ENCODE measurements at regions not wholly inside any gene's neighbourhood (a gene's known extent, or its start where the extent isn't known, plus 50 kb on each side); places are given as distances from the start of the nearest gene placed in this dataset.

DNA sequence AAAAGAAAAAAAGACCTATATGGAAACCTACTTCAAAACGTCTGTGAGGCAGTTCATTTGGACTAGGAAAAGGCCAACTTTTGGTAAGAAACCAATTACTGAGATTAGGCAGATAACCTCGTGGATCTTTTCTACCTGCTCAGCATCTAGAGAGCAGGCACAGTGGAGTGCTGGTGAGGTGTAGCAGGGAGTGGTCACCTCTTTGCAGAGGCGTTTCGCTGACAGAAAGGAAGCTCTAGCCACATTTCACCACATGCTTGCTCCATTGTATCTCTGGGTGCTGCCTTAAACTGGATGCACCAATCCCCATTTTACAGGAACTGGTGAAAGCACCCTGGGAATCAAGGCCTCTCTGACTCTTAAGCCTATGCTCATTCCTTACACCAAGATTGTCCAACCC lies 360.5 kb downstream of the LIG4 start:
- no peak for DNase-seq

DNA sequence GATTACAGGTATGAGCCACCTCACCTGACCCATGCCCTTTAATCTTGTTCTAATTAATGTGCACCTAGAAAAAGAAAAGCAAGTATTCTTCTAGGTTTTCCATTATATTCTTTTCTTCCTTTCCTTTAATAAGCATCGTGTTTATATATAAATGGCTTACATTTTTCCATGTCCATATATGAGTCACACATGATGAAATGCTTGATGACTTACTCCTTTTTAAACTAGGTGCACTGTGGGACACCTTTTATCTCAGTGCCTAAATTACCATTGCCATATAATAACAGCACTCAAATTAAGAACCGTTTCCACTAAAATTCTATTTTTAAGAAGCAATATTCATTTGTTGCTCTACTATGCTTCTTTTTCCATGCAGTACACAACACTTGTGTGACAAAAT lies 363.3 kb downstream of the LIG4 start:
- no peak for DNase-seq

DNA sequence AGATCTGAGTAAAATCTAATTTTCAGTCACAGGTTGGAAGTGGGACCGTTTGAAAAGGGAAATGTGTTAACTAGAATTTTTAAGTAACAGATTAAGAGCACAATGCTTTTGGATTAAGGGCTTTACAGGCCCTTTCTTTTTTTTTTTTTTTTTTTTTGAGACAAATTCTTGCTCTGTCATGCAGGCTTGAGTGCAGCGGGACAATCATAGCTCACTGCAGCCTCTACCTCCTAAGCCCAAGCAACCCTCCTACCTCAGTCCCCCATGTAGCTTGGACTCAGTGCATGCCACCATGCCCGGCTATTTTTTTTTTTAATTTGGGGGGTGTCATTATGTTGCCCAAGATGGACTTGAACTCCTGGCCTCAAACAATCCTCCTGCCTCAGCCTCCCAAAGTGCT lies 363.7 kb downstream of the LIG4 start:
- DNase-seq: no peak

DNA sequence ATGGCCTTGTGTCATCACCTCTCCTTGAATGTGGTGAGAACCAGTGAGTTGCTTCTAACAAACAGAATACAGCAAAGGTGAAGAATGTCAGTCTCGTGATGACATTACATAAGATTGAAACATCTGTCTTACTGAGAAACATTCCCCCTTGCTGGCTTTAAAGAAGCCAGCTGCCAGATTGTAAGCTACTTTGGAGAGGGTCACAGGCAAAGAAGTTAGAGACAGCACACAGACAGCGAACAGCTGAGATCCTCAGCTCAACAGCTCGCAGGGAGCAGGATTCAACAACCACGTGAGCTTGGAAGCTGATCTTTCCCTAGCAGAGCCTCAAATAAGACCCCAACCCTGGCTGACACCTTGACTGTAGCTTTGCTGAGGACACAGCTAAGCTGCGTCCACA lies 367.9 kb downstream of the LIG4 start:
- no peak for DNase-seq

DNA sequence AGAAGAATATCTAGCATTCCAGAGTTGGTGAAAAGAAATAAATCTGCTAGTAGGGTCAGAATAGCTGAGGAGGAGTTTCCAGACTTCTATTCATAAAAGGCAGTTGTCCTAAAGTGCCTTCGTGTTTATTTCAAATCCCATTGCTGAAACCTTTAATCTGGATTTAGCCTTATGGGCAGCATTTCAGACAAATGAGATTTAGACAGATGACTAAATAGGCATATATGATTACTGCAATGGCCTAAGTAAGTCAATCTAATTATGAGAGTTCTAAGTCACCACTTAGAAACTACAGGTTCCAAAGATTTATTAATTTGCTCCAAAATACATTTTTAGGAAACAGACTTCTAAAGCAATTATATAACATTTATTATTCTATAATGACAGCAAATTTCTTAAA lies 368.7 kb downstream of the LIG4 start:
- no peak for DNase-seq

DNA sequence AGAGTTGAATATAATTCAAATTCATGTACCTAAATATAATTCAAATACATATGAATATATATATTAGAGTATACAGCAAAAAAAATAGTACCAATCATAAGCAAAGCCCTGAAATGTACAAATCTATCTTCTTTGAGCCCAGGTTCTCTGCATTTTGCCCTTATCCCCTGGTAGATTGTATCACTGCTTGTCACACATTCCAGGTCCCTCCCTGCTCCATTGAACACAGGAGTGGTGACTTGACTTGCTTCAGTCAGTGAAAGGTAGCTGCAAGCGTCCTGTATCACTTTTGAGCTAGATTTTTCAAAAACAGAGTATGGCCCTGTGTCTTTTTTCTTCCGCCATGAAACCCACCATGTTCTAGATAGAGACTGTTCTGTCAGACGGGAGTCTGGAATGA lies 369.4 kb downstream of the LIG4 start:
- DNase-seq: no peak

DNA sequence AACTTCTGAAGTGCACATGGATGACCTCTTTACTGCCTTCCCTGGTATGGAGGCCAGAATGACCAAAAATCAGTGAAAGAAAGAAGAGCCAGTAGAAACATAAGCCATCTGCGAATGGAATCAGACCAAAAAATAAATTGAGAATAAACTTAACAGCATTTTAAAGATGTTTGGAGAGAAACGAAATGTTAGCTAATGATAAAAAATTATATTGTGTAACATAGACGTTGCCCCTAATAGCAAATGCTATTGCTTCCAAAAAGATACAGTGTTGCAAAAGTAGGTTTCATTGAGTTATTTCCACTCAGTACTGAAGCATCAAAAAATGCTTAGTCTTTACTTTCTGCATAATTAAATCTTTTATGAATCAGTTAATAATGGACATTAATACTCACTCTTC lies 371.7 kb downstream of the LIG4 start:
- DNase-seq: no peak

DNA sequence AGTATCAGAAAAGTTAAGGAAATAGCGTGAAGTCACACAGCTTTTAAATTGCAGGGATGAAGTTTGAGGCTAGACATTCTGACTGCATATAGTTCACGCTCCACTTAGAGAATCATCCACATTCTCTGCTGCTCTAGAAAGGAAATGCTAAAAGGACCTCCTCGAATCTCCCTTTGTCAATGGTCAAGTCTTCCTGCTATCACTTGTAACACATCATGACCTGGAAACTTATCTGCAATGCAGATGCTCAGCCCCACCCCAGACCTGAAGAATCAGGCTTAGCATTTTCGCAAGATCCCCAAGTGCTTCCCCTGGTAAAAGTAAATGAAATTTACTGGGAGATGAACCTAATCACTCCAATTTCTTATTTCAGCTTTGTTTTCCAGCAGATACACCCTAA lies 372.1 kb downstream of the LIG4 start:
- DNase-seq: no peak

DNA sequence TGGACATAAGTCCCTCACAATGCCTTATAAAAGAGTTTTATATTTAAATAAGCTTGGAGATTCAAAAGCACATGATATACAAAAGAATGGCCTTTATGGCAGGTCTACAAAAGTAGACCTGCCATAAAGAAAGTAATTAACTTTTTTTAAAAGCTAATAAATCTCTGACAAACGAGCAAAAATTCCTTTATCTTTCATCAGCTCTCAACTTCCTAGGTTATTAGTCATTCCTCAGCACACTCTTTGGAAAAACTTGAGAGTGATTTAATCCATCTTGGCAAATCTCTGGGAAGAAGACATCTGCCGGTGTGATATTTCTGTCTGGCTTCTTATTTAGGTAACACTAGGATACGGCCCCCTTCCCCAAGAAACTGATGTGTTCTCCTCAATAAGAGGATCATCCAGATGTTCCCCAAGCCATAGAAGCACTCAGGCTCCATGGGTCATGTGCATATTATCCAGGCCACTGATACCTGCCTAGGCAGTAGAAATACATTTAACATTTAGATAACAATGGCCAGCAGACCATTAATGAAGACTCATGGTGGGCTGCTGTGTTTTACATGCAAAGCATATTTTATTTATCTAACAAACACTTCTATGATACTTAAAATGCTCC lies 372.7 kb downstream of the LIG4 start:
- no peak for DNase-seq

DNA sequence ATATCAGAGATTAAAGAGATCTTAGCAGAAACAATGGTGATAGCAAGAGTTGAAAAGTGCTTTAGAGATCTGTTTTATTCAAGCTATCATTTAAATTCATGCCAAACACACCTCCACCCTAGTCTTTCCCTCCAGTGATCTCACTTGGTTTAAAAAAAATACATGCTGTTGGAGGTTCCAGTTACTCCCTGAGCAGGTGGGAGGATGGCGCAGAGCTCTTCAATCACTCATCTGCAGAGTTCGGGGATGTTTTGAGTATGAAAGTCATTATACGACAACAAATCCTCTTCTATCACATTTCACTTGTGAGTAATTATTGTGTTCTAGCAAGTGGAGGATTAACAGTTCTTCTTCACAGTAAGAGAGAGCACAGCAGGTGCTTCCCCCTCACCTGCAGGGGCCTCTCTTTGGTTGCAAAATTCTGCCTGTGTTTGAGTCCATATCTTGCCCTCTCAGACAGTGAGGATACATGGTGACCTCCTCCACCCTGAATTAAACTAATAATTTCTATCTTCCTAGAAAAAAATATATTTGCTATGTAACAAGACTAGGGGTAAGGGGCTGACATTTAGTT lies 376.7 kb downstream of the LIG4 start:
- DNase-seq: no peak

DNA sequence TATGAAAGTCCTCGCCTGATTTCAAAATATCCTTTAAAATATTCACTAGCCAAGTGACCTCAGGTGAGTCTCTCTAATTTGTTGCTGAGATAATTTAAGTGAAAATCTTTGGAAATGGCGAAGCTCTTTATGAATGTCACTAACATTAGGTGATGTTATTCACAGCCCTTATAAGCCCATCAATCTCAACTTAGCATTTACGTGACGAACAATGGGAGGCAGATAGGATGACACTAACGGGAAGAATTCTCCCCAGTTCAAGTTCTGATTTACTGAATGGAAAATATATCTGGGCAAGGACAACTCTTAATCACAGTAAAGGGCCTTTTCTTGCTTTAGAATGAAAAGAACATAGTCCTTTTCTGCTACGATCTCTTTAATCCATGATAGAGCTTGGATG lies 378.7 kb downstream of the LIG4 start:
- DNase-seq: no peak

DNA sequence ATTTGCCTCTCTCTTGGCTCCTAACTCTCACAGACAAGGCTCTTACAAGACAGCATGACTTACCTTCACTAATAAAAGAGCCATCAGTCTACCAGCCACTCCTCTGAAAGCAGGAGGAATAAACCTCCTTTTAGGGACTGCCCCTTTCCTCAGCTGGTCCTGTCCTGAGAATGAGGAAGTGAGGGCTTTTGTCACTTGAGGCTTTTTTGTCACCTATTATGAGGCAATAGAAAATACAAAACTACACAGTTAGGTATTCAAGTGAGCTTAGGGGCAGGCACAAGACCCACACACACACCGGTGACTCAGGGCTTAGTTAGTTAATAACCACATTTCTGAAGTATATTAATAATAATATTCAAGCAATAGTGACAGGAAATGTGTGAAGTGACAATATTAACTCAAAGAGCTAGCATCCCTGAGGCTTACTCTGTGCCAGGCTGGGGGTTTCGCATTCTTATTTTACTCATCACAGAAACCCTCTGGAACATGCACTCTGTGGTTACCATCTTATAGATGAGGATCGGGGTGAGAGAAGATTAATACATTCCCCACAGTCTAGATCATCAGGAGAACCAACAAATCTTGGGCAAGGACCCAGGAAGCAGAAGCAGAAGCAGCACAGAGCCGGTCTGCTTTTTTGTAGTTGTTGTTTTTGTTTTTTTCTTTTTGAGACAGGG lies 379.9 kb downstream of the LIG4 start:
- no peak for DNase-seq

DNA sequence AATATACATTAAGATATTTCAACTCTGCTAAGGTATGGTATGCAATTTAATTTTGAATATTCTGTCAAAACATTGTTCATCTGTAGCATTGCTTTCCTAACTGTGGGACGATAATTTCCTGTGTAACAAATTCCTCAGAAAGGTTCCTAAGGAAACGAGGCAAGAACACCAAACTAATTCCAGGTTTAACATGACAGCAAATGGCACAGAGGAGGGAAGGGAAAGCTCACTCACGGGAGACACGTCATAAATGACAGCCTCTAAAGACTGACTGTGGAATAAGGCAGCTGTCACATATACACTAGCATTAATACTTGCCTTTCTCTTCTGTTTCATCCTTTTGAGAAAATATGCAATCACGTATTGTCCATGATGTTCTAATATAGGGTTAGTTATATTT lies 380.6 kb downstream of the LIG4 start:
- DNase-seq: no peak

DNA sequence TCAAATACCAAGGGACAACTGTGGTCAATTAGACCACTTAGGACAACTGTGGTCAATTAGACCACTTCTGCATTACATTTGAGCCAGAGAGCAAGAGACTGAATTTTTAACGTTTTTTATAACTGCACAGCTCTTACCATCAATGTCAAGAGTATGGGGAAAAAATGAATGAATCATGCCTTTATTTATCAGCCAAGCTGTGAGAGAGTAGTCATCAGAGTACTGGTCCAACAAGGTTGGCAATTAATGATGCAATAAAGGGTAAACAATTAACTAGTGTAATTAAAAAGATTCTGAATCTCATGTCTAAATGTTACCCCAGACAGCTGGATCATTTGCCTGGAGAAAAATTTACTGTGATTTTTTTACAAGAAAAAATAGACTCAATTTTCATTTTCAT lies 381.1 kb downstream of the LIG4 start:
- no peak for DNase-seq

DNA sequence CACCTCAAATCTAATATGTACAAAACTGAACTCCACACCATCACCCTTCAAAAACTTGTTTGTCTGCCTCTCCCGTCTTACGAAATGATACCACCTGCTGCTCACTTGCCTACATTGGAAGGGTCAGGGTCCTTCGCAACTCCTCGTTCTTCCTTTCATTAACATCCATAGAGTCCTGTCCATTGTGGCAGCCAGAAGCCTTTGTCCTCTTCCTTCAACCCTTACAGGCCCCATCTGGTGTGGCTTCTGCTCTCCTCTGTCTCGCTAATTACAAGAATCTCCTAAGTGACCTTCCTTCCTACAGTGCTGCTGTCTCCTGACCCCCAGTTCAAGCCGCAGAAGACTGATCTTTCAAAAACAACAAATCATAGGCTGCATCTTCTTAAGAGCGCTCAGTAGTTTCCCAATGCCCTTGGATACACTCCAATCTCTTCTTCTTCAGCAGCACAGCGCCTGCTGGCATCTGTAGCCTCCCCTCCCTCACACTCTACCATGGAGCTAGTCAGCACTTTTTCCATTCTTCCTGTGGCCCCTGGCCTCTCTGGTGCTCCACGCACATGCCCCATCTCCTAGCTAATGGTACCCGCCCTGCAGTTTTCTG lies 382.7 kb downstream of the LIG4 start:
- DNase-seq: no peak

DNA sequence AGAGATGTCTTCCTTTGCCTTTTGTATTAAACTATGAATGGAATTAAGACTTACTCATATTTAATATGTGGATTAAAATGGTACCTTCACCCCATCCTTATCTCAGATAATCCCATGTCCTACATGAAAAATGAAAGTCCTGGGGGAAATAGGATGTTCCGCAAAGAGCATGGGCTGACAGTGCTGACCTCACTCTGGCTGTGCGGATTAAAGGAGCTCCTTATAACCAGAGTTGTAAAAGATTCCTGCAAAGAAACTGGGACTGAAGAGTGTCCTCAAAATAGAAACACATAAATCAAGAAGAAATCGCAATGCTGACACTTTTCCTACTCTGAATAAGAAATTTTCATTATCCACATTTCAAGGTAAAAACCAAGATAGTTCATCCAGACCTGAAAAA lies 384.5 kb downstream of the LIG4 start:
- DNase-seq: no peak

DNA sequence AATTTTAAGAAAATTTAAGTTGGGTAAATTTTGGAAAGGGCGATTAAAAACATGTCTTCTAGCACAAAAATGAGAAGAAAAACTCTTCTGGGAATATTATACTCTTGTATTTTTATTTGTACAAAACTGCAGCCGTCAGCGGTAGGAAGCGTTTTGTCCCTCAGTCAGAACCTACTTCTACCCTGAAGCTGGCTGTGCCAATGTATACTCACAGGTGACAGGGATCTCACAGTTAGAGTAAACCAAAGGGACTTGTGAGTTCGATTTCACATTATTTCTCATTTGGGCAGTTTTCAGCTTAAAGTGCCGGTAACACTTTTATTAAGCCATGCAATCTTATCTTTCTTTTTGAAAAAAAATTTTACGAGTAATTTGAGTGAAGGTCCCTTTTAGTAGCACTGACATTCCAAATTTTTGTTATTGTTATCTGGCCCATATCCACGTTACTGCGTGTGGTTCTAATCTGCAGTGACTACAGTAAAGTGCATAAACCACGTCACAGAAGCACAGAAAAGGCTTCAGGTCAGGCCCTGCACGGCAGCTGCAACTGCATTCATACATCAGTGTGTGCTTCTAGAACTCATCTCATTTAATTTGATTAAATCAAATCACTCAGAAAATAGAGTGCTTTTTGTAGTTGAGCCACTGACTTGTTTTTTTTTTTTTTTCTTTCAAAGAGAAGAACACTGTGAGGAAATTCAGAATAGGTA lies 387.3 kb downstream of the LIG4 start:
- no peak for DNase-seq

DNA sequence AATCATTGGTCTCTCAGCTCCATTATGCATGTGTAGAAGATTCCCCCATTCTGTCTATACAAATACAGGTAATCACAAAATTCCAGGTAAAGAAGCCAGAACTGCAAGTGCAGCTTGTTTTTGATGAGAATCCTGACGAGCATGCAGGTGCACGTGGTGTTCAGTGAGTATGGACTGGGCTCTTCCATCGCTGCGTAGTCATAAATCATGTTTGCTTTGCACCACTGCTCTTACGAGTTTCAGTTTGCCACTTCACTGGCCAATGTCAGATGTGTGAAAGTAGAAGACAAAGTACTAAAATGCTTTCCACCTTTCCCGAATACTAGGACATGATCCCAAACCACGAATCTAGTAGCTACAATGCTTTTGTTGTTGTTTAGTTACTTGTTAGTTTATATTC lies 390.7 kb downstream of the LIG4 start:
- DNase-seq: no peak

DNA sequence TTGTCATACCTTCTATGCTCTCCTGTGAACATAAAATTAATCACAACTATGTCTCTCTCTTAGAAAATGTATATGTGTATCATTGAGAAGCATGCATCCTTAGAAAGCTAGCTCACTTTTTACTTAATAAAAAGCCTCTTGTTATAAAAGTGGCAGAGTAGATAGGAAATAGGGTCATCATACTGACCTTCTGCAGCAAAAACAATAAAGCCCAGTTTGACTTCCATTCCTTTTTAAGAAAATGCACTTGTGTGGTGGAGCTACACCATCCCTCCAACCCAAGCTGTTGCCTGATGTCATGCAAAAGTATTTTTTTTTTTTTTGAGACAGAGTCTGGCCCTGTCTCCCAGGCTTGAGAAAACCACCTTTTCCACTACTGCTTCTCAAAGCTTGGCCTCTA lies 393.3 kb downstream of the LIG4 start:
- no peak for DNase-seq

DNA sequence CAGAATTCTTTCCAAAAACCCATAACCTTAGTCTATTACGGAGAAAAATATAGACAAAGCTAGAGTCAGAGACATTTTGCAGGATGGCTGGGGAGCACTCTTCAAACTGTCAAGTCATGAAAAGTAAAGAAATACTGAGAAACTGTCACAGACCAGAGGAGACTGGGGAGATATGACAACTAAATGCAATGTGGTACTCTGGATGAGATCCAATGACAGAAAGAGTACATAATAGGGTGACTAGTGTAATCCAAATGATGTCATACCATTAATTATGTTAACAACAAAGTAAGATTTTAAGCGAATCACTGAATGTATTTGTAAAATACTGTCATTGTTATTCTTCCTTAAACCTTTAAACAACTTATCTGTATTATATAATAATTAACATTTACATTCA lies 393.8 kb downstream of the LIG4 start:
- DNase-seq: no peak

DNA sequence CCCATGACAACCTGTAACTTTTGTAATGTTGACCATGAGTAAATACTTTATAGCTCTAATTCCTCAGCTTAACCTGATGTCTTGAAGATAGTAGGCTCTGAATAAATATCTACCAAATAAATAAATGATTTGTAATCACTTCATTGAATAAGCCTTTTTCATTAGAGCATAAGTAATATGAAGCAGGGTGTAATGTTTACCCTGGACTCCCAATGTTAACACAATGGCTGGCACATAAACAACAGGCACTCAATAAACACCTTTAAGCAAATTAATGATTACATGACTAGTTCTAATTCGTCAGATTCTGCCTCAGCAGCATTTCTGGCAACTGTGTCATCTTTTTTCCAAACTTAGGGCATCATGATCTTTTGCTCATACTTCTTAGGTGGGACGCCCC lies 396.3 kb downstream of the LIG4 start:
- no peak for DNase-seq

DNA sequence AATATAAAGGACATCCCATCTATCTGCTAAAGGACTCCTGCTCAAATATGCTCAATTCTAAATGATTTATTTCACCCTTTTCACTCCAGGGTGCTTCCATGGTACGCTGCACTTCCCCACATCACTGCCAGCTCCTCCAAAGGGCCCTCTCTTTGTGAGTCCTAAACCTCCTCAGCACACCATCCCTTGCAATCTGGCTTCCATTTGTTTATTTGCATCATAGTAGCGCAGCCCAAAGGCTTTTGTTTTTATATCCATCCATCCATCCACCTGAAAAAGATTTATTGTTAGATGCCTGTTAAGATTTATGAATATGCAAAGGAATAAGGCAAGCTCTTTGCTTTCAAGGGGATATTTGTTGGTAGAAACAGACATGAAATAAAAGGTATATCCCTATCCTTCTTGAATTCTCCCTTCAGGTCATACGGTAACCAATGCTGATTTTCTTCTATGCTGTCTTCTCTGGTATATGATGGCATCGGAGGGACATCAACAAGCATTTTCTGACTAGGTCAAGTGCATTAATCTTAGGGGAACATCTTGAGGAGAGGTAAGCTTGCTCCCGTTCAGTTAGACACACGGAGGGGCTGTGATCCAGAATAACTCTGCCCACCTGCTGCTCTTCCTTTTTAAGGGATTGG lies 397.6 kb downstream of the LIG4 start:
- DNase-seq: no peak

DNA sequence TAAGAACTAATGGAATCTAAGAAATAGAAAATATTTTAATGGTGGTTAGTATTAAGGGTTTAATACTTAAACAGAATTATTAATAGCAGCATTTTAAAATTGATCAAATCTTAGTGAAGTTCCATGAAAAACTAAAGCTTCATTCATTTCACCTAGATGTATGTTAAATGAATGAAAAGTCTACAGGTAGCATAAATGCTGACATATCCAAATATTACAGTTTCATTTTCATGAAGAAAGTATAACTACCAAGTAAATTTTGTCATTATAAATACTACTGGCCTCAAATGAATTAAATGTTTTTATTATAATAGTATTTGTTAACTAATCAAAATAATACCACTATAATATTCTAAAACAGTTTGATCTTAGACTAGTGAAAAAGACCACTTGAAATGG lies 403.3 kb downstream of the LIG4 start:
- no peak for DNase-seq
